ENCODE measurements at regions not wholly inside any gene's neighbourhood (a gene's known extent, or its start where the extent isn't known, plus 50 kb on each side); places are given as distances from the start of the nearest gene placed in this dataset.

DNA sequence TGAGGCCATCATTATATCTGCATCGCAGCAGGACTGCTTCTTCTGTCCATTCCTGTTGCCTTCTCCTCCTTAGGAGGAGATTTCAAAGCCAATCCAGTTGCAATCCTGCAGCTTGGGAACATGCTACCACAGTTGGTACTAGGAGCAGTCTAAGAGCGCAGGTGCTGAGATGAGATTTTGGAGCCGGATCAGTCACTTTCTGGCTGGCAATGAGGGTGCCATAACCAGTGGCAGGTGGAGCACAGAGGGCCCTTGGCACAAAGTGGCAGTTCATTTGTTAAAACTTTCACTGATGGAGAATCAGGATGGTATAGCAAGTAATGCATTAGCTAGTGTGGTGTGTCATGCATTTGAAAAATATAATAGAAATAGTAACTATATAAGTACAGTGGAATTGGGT, 173.7 kb upstream of the ATP5MC3 start:
- Histone ChIP-seq H3K4me1 (replicated peaks in 1 of 4; ENCODE audit: control insufficient read depth in 3 of 4, insufficient read depth in 4 of 4, low read length in 3 of 4) (no peaks in the 10 kb centered on the region), H3K79me2 (ENCODE audit: control insufficient read depth in 1 of 2, insufficient read depth in 2 of 2, low read length in 2 of 2) (no peaks in the 10 kb centered on the region), H3K56ac (replicated peaks; ENCODE audit: insufficient read length, low read depth, low read length) (no peak overlapping the region), H3K79me1 (ENCODE audit: low read depth, low read length) (no peaks in the 10 kb centered on the region), H2BK120ac (replicated peaks; ENCODE audit: low read depth, low read length) (no peak overlapping the region), H3K4me2 (ENCODE audit: insufficient read depth in 1 of 2, low read depth in 2 of 2, low read length in 2 of 2) (no peak overlapping the region), H2BK15ac (ENCODE audit: low read length) (no peak overlapping the region), H3K23ac (ENCODE audit: insufficient read length) (no peak overlapping the region), H3K14ac (ENCODE audit: insufficient read length) (no peak overlapping the region), H2BK20ac (ENCODE audit: low read length) (no peak overlapping the region), H4K20me1 (replicated peaks in 1 of 2; ENCODE audit: control insufficient read depth in 1 of 2, insufficient read depth in 2 of 2, low read length in 2 of 2) (no peaks in the 10 kb centered on the region), H2AK5ac (ENCODE audit: low read depth, low read length) (no peak overlapping the region), H3K18ac (ENCODE audit: extremely low read depth, low read length) (no peak overlapping the region), H4K5ac (ENCODE audit: insufficient read length, low read depth, low read length) (no peak overlapping the region), H3K27me3 (replicated peaks in 1 of 4; ENCODE audit: control insufficient read depth in 3 of 4, extremely low read depth in 1 of 4, insufficient read depth in 3 of 4, low read length in 3 of 4) (no peaks in the 10 kb centered on the region), H2BK12ac (ENCODE audit: low read depth, low read length) (no peak overlapping the region), H3K4me3 (ENCODE audit: extremely low read depth in 1 of 4, insufficient read depth in 2 of 4, low read depth in 3 of 4, low read length in 4 of 4) (no peak overlapping the region), H3K23me2 (ENCODE audit: low read depth, low read length) (no peaks in the 10 kb centered on the region), H3K27ac (ENCODE audit: low read depth, low read length) (no peak overlapping the region), H2AFZ (ENCODE audit: low read length) (no peak overlapping the region), H3K4ac (replicated peaks; ENCODE audit: insufficient read length, low read depth, low read length) (no peak overlapping the region), H3K9ac (replicated peaks in 1 of 4; ENCODE audit: extremely low read depth in 1 of 4, low read depth in 3 of 4, low read length in 3 of 4) (no peak overlapping the region), H4K8ac (ENCODE audit: extremely low read depth, insufficient read depth, low read length) (no peak overlapping the region), H4K91ac (replicated peaks; ENCODE audit: insufficient read length, low read length) (no peak overlapping the region), H3K36me3 (ENCODE audit: control insufficient read depth in 2 of 4, insufficient read depth in 4 of 4, low read length in 3 of 4) (no peaks in the 10 kb centered on the region), H2BK5ac (ENCODE audit: low read depth, low read length) (no peak overlapping the region), H3K9me3 (ENCODE audit: insufficient read depth in 2 of 2, low read depth in 1 of 2, low read length in 1 of 2) (no peaks in the 10 kb centered on the region)
- 86% methylated on average over 3 of the region's 3 CpGs; no CpG with 5 or more reads in 1 of the 2 experiments for WGBS, 2 experiments (ENCODE audit: extremely low coverage in 1 of 2, insufficient coverage in 1 of 2, insufficient read length in 1 of 2, insufficient replicate concordance in 2 of 2, low coverage in 1 of 2, low lambda C conversion rate in 2 of 2, missing lambda C conversion rate in 1 of 2)
- FAIRE-seq, result no peak
- DNase-seq (ENCODE audit: low read depth in 1 of 2, low spot score in 2 of 2), result no peak
- ChIA-PET CTCF (ENCODE audit: partially characterized antibody) (interaction anchor here (0.8 to 3.1 kb wide), 6 partner anchors 11 to 724 kb away, joined by 3 to 12 read pairs (median 4); no protein-coding TSS in a partner anchor), POLR2A (ENCODE audit: partially characterized antibody) (interaction anchor here (1.7 kb wide), 1 partner anchor 8 kb away, joined by 4 read pairs; no protein-coding TSS in a partner anchor)
- TF ChIP-seq TEAD4 (IDR thresholded peaks at IDR 0.05; ENCODE audit: low read depth, low read length) (no peak), SP4 (IDR thresholded peaks at IDR 0.05; ENCODE audit: low read length) (no peak), SAP30 (IDR thresholded peaks at IDR 0.05; ENCODE audit: insufficient read depth, insufficient replicate concordance, low read length) (no peak), BCL11A (IDR thresholded peaks at IDR 0.05; ENCODE audit: low read depth in 2 of 2, low read length in 2 of 2) (no peak), SIRT6 (IDR thresholded peaks at IDR 0.05; ENCODE audit: low read length) (no peak), BRCA1 (IDR thresholded peaks at IDR 0.05; ENCODE audit: low read depth, low read length) (no peak), KDM1A (IDR thresholded peaks at IDR 0.05; ENCODE audit: borderline replicate concordance, low read length) (no peak), POLR2A (IDR thresholded peaks at IDR 0.05; ENCODE audit: control extremely low read depth in 1 of 2, low read depth in 2 of 2, low read length in 2 of 2) (no peak), SRF (IDR thresholded peaks at IDR 0.05; ENCODE audit: low read depth, low read length) (no peak), GTF2F1 (IDR thresholded peaks at IDR 0.05; ENCODE audit: borderline replicate concordance, low read depth, low read length) (no peak), BACH1 (IDR thresholded peaks at IDR 0.05; ENCODE audit: low read length) (no peak)

Measured in H1 (cell line).